ENCODE measurements at regions not wholly inside any gene's neighbourhood (a gene's known extent, or its start where the extent isn't known, plus 50 kb on each side); places are given as distances from the start of the nearest gene placed in this dataset.

DNA sequence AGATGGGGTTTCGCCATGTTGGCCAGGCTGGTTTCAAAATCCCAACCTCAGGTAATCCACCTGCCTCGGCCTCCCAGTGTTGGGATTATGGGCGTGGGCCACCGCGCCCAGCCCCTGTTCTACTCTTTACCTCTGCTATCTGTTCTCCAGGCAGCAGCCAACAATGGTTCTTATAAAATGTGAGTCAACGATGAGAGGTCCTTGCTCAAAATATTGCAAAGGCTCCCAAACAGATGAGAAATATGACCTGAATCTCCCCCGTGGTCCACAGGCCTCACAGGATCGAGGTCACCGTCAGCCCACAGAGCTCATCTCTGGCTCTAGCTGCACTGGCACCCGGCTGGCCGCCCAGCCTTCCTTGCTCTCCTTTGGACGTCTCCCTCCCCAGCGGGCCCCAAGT lies 62.0 kb upstream of the EGFR start:
- no peak overlapping the region for H3K4me3 ChIP-seq (ENCODE audit: low read depth, low read length)
- no peak for DNase-seq (ENCODE audit: low read depth)
- POLR2A ChIA-PET: no interaction called here
- CTCF ChIA-PET: no interaction called here
- no peaks in the 10 kb centered on the region for H3K36me3 ChIP-seq (ENCODE audit: control insufficient read depth, insufficient read depth, low read length)
- TF ChIP-seq, protein P1, sequence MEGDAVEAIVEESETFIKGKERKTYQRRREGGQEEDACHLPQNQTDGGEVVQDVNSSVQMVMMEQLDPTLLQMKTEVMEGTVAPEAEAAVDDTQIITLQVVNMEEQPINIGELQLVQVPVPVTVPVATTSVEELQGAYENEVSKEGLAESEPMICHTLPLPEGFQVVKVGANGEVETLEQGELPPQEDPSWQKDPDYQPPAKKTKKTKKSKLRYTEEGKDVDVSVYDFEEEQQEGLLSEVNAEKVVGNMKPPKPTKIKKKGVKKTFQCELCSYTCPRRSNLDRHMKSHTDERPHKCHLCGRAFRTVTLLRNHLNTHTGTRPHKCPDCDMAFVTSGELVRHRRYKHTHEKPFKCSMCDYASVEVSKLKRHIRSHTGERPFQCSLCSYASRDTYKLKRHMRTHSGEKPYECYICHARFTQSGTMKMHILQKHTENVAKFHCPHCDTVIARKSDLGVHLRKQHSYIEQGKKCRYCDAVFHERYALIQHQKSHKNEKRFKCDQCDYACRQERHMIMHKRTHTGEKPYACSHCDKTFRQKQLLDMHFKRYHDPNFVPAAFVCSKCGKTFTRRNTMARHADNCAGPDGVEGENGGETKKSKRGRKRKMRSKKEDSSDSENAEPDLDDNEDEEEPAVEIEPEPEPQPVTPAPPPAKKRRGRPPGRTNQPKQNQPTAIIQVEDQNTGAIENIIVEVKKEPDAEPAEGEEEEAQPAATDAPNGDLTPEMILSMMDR (IDR thresholded peaks at IDR 0.05; ENCODE audit: insufficient read depth, low read depth, low read length): no peak
- no peaks in the 10 kb centered on the region; the same call in 1 of the 2 replicates for H3K27me3 ChIP-seq (ENCODE audit: control insufficient read depth, insufficient read depth, low read length)

DNA sequence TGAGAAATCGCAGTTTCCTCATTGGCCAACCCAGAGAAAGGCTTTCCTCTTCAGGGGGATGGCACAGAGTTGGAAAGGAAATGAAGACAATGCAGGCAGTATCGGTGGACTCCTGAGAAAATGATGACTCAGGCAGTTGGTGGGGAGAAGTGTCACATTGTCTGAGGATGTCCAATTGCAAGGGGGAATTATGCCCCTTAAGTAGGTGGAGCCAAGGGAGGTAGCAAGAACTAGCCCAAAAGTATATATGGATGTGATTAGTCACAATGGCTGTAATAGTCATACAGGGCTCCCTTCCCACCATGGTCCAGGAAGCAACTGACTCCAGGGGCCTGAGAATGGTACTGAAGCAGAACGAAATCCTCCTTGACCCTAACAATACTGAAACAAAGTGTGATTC lies 58.3 kb upstream of the EGFR start:
- H3K36me3 ChIP-seq (ENCODE audit: control insufficient read depth, insufficient read depth, low read length): no peaks in the 10 kb centered on the region
- TF ChIP-seq, protein P1 (IDR thresholded peaks at IDR 0.05; ENCODE audit: insufficient read depth, low read depth, low read length): no peak
- no peak overlapping the region for H3K4me3 ChIP-seq (ENCODE audit: low read depth, low read length)
- POLR2A ChIA-PET: no interaction called here
- CTCF ChIA-PET: no interaction called here
- no peak for DNase-seq (ENCODE audit: low read depth)
- H3K27me3 ChIP-seq (ENCODE audit: control insufficient read depth, insufficient read depth, low read length): no peaks in the 10 kb centered on the region; the same call in 1 of the 2 replicates

DNA sequence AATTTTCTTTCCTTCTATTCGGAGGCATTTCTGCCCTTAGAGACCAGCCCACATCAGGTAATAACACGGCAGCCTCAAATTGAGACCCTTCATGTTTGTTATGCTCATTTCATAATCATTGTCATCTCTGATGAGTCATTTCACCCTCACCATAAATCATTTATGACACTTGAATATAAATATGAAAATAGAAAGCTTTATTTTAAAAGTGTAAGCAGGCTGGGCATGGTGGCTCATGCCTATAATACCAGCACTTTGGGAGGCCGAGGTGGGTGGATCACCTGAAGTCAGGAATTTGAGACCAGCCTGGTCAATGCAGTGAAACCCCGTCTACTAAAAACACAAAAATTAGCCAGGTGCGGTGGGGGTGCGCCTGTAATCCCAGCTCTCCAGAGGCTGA lies 57.4 kb upstream of the EGFR start:
- Histone ChIP-seq H3K4me3 (ENCODE audit: low read depth, low read length) (no peak overlapping the region), H3K36me3 (ENCODE audit: control insufficient read depth, insufficient read depth, low read length) (no peaks in the 10 kb centered on the region), H3K27me3 (ENCODE audit: control insufficient read depth, insufficient read depth, low read length) (no peaks in the 10 kb centered on the region)
- POLR2A ChIA-PET: interaction anchor here (0.6 kb wide), 1 partner anchor 171 kb away, joined by 3 read pairs; no protein-coding TSS in a partner anchor
- CTCF ChIA-PET: interaction anchor here (2.0 kb wide), 1 partner anchor 11 kb away, joined by 4 read pairs; no protein-coding TSS in a partner anchor
- DNase-seq (ENCODE audit: low read depth): no peak
- TF ChIP-seq, protein P1 (IDR thresholded peaks at IDR 0.05; ENCODE audit: insufficient read depth, low read depth, low read length): no peak

DNA sequence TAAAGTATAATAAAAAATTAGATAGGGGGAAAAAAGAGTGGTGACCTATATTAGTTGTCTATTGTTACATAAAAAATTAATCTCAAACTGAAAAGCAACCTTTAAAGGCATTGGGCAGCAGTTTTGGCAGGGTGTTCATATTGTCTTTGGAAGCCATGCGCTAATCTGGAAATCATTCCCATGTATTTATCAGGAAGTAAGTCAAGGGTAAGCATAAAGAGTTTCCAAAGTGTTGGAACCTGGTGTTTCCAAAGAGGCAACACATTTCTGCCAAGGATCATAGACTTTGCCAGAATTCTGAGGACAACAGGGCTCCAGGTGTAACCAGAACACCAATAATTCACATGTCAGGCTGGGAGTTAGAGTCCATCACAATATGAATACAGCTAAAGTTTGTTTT lies 55.7 kb upstream of the EGFR start:
- TF ChIP-seq, protein P1 (IDR thresholded peaks at IDR 0.05; ENCODE audit: insufficient read depth, low read depth, low read length): no peak
- no peak for DNase-seq (ENCODE audit: low read depth)
- Histone ChIP-seq H3K36me3 (ENCODE audit: control insufficient read depth, insufficient read depth, low read length) (no peaks in the 10 kb centered on the region), H3K4me3 (ENCODE audit: low read depth, low read length) (no peak overlapping the region), H3K27me3 (ENCODE audit: control insufficient read depth, insufficient read depth, low read length) (no peaks in the 10 kb centered on the region)
- ChIA-PET CTCF (interaction anchor here (2.0 kb wide), 1 partner anchor 13 kb away, joined by 4 read pairs; no protein-coding TSS in a partner anchor), POLR2A (no interaction called here)

DNA sequence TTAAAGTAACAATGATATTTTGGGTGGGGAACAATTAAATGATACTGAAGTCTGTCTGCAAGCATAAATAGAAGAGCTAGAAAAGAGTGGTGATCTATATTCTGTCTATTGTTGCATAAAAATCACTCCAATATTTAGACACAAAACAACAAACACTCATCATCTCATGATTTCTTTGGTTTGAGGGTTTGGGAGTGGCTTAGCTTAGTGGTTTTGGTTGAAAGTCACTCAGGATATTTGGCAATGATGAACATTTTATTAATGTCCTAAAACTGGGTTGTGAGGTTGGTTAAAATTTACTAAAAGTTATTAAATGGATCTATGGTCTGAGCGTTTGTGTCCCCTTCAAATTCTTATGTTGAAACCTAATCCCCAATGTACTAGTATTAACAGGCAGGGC lies 54.7 kb upstream of the EGFR start:
- DNase-seq (ENCODE audit: low read depth): no peak
- TF ChIP-seq, protein P1 (IDR thresholded peaks at IDR 0.05; ENCODE audit: insufficient read depth, low read depth, low read length): no peak
- ChIA-PET CTCF (no interaction called here), POLR2A (no interaction called here)
- no peaks in the 10 kb centered on the region for H3K27me3 ChIP-seq (ENCODE audit: control insufficient read depth, insufficient read depth, low read length)
- H3K36me3 ChIP-seq (ENCODE audit: control insufficient read depth, insufficient read depth, low read length): no peaks in the 10 kb centered on the region
- H3K4me3 ChIP-seq (ENCODE audit: low read depth, low read length): no peak overlapping the region
